HL-60 (cell line): ENCODE measurements at regions not wholly inside any gene's neighbourhood (a gene's known extent, or its start where the extent isn't known, plus 50 kb on each side); places are given as distances from the start of the nearest gene placed in this dataset.

Source experiments
- DNase-seq, 2 experiments: peaks; one replicate each; pipeline ENCODE4 v3.0.0-alpha.2; 2010 to 2020; ENCODE audit warnings: low read depth in 1 of 2, low spot score in 1 of 2
- H3K27ac ChIP-seq: fragments of 250-450 bp; sonication (Bioruptor Pico); replicated peaks from 2 replicates; pipeline ENCODE4 v1.5.1; 2020; ENCODE audit warnings: mild to moderate bottlenecking, moderate library complexity
- H3K27me3 ChIP-seq: fragments of 250-450 bp; sonication (Bioruptor Pico); 2 replicates; pipeline ENCODE4 v1.5.1; 2021; ENCODE audit warnings: mild to moderate bottlenecking, moderate library complexity; ENCODE audit not compliant: insufficient read depth, poor library complexity, severe bottlenecking
- H3K4me3 ChIP-seq: replicated peaks from 2 replicates; pipeline ENCODE4 v1.5.1; 2011; ENCODE audit warnings: mild to moderate bottlenecking, control low read depth, low read length; ENCODE audit not compliant: insufficient read depth
- CTCF ChIP-seq: IDR thresholded peaks from one replicate; pipeline ENCODE4 v1.5.1; 2011; ENCODE audit warnings: low read length, control low read depth, inconsistent platforms; ENCODE audit not compliant: insufficient read depth
- GABPA ChIP-seq: IDR thresholded peaks from 2 replicates; pipeline ENCODE4 v1.6.1; 2012; ENCODE audit warnings: low read depth
- POLR2AphosphoS5 ChIP-seq: IDR thresholded peaks from 2 replicates; pipeline ENCODE4 v1.6.1; 2012; ENCODE audit warnings: low read depth
- REST ChIP-seq: IDR thresholded peaks from 2 replicates; pipeline ENCODE4 v1.6.1; 2012; ENCODE audit warnings: low read depth; ENCODE audit not compliant: insufficient replicate concordance
- SPI1 ChIP-seq: IDR thresholded peaks from 2 replicates; pipeline ENCODE4 v1.6.1; 2012; ENCODE audit warnings: low read depth, mild to moderate bottlenecking, borderline replicate concordance

- no peaks in the 10 kb centered on the region for H3K27me3 ChIP-seq
- DNase-seq: no peak
- H3K27ac ChIP-seq: no peak overlapping the region
- TF ChIP-seq GABPA: no peak
- TF ChIP-seq POLR2AphosphoS5: no peak
- TF ChIP-seq CTCF: no peak
- no peak for TF ChIP-seq REST
- TF ChIP-seq SPI1: no peak
- no peak overlapping the region for H3K4me3 ChIP-seq
Measured at GRCh38 chr18:37628470-37629220, 63.0 kb upstream of the CELF4 start.

- TF ChIP-seq POLR2AphosphoS5 (no peak), REST (no peak), SPI1 (no peak), CTCF (no peak), GABPA (no peak)
- no peak overlapping the region for H3K4me3 ChIP-seq
- H3K27ac ChIP-seq: no peak overlapping the region
- peaks cover 4% of the 10 kb centered on the region for H3K27me3 ChIP-seq
- no peak for DNase-seq
Measured at GRCh38 chr18:37624318-37624717, 58.7 kb upstream of the CELF4 start.

- no peak for DNase-seq
- peaks cover 5% of the 10 kb centered on the region for H3K27me3 ChIP-seq
- no peak overlapping the region for H3K4me3 ChIP-seq
- no peak for TF ChIP-seq SPI1
- no peak for TF ChIP-seq REST
- TF ChIP-seq GABPA: no peak
- no peak for TF ChIP-seq POLR2AphosphoS5
- no peak for TF ChIP-seq CTCF
- H3K27ac ChIP-seq: no peak overlapping the region
Measured at GRCh38 chr18:37619964-37620363, 54.4 kb upstream of the CELF4 start.
